OCI-LY3 (cell line): ENCODE measurements at regions not wholly inside any gene's neighbourhood (a gene's known extent, or its start where the extent isn't known, plus 50 kb on each side); places are given as distances from the start of the nearest gene placed in this dataset.

Source experiments
- CTCF ChIP-seq: fragments of 200-600, 300-600 bp; sonication (generic); IDR thresholded peaks from 2 replicates; pipeline ENCODE4 v1.5.1; 2014; ENCODE audit warnings: antibody characterized with exemption, low read length, low read depth
- EZH2phosphoT487 ChIP-seq: fragments of 200-600 bp; shearing (Covaris generic); IDR thresholded peaks from 2 replicates; pipeline ENCODE4 v1.6.1; 2018; ENCODE audit warnings: antibody characterized with exemption, mixed run types, low read depth

GRCh38 chr3:72301779-72302178 lies 516.8 kb upstream of the PROK2 start:
- TF ChIP-seq CTCF: no peak
- no peak for TF ChIP-seq EZH2phosphoT487
